Thyroid gland (tissue), 4 donors: ENCODE measurements at regions not wholly inside any gene's neighbourhood (a gene's known extent, or its start where the extent isn't known, plus 50 kb on each side); places are given as distances from the start of the nearest gene placed in this dataset.

ENCODE experiments used
- DNase-seq, 2 donors: peaks; one replicate each; pipeline ENCODE4 v3.0.0-alpha.2; 2019
- H3K27ac ChIP-seq, 3 donors: fragments of 200-600 bp; sonication (generic); 1 replicate in 2 of 3; 2 replicates in 1 of 3; pipeline ENCODE4 v1.5.1; 2016 to 2019; ENCODE audit warnings: mild to moderate bottlenecking in 1 of 3, moderate library complexity in 1 of 3
- H3K27me3 ChIP-seq: fragments of 200-600 bp; sonication (generic); one replicate; pipeline ENCODE4 v1.5.1; 2019
- H3K36me3 ChIP-seq, 2 donors: fragments of 200-600 bp; sonication (generic); one replicate each; pipeline ENCODE4 v1.5.1; 2016 to 2019
- H3K4me1 ChIP-seq, 2 donors: fragments of 200-600 bp; sonication (generic); one replicate each; pipeline ENCODE4 v1.5.1; 2017 to 2019
- H3K4me3 ChIP-seq, 3 donors: fragments of 200-600 bp; sonication (generic); replicated peaks in 1 of 3; 1 replicate in 2 of 3; 2 replicates in 1 of 3; pipeline ENCODE4 v1.5.1; 2016; ENCODE audit warnings: mild to moderate bottlenecking in 1 of 3
- H3K9me3 ChIP-seq: fragments of 200-600 bp; sonication (generic); one replicate; pipeline ENCODE4 v1.5.1; 2017
- CTCF ChIP-seq, 6 experiments: fragments of 200-600 bp in 3 of 6; fragments of 450-650 bp in 3 of 6; sonication (generic) in 3 of 6; IDR thresholded peaks; one replicate each; pipeline ENCODE4 v1.5.1; 2016 to 2019; ENCODE audit warnings: antibody characterized with exemption in 6 of 6, mild to moderate bottlenecking in 2 of 6, inconsistent platforms in 1 of 6, moderate library complexity in 1 of 6
- POLR2A ChIP-seq, 2 donors: fragments of 450-650 bp; IDR thresholded peaks; one replicate each; pipeline ENCODE4 v1.6.1; 2017; ENCODE audit warnings: antibody characterized with exemption in 2 of 2, mild to moderate bottlenecking in 2 of 2, moderate library complexity in 1 of 2
- WGBS, 2 donors: methylation state at CpG; one replicate each; pipeline ENCODE4 v1.1.5; 2017; 5-methylcytosine and 5-hydroxymethylcytosine counted together
- intact Hi-C: fragments of 100-400 bp; cut with DNase I; formaldehyde crosslinking; loops from one replicate; pipeline ENCODE4 v1.15.1; 2023

GRCh38 chr10:128873411-128874054 lies 593.5 kb upstream of the MGMT start:
- Histone ChIP-seq H3K27me3 (no peaks in the 10 kb centered on the region), H3K9me3 (no peaks in the 10 kb centered on the region), H3K36me3 (no peaks in the 10 kb centered on the region), H3K4me3 (no peak overlapping the region), H3K4me1 (no peaks in the 10 kb centered on the region), H3K27ac (no peak overlapping the region)
- TF ChIP-seq POLR2A (IDR thresholded peaks at IDR 0.05) (no peak), CTCF (IDR thresholded peaks at IDR 0.05) (no peak)
- no peak for DNase-seq
- intact Hi-C loops = no loop called here
- WGBS, 2 donors = 73 to 84% methylated on average over 6 of the region's 6 CpGs

GRCh38 chr10:128874331-128874730 lies 592.7 kb upstream of the MGMT start:
- no peaks in the 10 kb centered on the region for H3K4me1 ChIP-seq
- H3K36me3 ChIP-seq = no peaks in the 10 kb centered on the region
- DNase-seq = no peak
- no peaks in the 10 kb centered on the region for H3K27me3 ChIP-seq
- 73 to 77% methylated on average over 3 of the region's 3 CpGs for WGBS, 2 donors
- H3K9me3 ChIP-seq = no peaks in the 10 kb centered on the region
- intact Hi-C loops = no loop called here
- TF ChIP-seq POLR2A (IDR thresholded peaks at IDR 0.05) (no peak), CTCF (IDR thresholded peaks at IDR 0.05) (no peak)
- H3K27ac ChIP-seq = no peak overlapping the region
- no peak overlapping the region for H3K4me3 ChIP-seq

GRCh38 chr10:128875030-128875744 lies 591.9 kb upstream of the MGMT start:
- H3K27me3 ChIP-seq = no peaks in the 10 kb centered on the region
- no peaks in the 10 kb centered on the region for H3K36me3 ChIP-seq
- intact Hi-C loops = no loop called here
- no peaks in the 10 kb centered on the region for H3K4me1 ChIP-seq
- H3K4me3 ChIP-seq = no peak overlapping the region
- TF ChIP-seq CTCF (IDR thresholded peaks at IDR 0.05) = no peak
- no peak for TF ChIP-seq POLR2A (IDR thresholded peaks at IDR 0.05)
- no peaks in the 10 kb centered on the region for H3K9me3 ChIP-seq
- no peak overlapping the region for H3K27ac ChIP-seq
- no peak for DNase-seq
- WGBS, 2 donors = 84 to 92% methylated on average over 8 of the region's 8 CpGs

GRCh38 chr10:128875956-128876736 lies 590.9 kb upstream of the MGMT start:
- DNase-seq = no peak

More at GRCh38 chr10:128875956-128876736, 590.9 kb upstream of the MGMT start:
- Histone ChIP-seq H3K27ac (no peak overlapping the region), H3K4me1 (no peaks in the 10 kb centered on the region), H3K27me3 (no peaks in the 10 kb centered on the region), H3K36me3 (no peaks in the 10 kb centered on the region), H3K4me3 (no peak overlapping the region), H3K9me3 (no peaks in the 10 kb centered on the region)
- intact Hi-C loops = no loop called here
- WGBS, 2 donors = 71 to 78% methylated on average over 7 of the region's 7 CpGs
- no peak for TF ChIP-seq CTCF (IDR thresholded peaks at IDR 0.05)
- TF ChIP-seq POLR2A (IDR thresholded peaks at IDR 0.05) = no peak
